Dedifferentiated amniotic fluid mesenchymal stem cell (primary cell): ENCODE measurements at regions not wholly inside any gene's neighbourhood (a gene's known extent, or its start where the extent isn't known, plus 50 kb on each side); places are given as distances from the start of the nearest gene placed in this dataset.

Experiments
- DNase-seq: peaks from one replicate; pipeline ENCODE4 v3.0.0-alpha.2; 2016; ENCODE audit errors: extremely low spot score

GRCh38 chr11:110022548-110022947 lies 70.6 kb upstream of the ZC3H12C start:
- no peak for DNase-seq

- DNase-seq: no peak
Observed at GRCh38 chr11:110023711-110024110, 69.5 kb upstream of the ZC3H12C start.

GRCh38 chr11:110026858-110027626 lies 66.2 kb upstream of the ZC3H12C start:
- no peak for DNase-seq

- DNase-seq: no peak
Observed at GRCh38 chr11:110027627-110028371, 65.4 kb upstream of the ZC3H12C start.

- no peak for DNase-seq
Observed at GRCh38 chr11:110028921-110029320, 64.3 kb upstream of the ZC3H12C start.

- DNase-seq: no peak
Observed at GRCh38 chr11:110029714-110030113, 63.5 kb upstream of the ZC3H12C start.

- no peak for DNase-seq
Observed at GRCh38 chr11:110031171-110031570, 62.0 kb upstream of the ZC3H12C start.

- DNase-seq: no peak
Observed at GRCh38 chr11:110032259-110032658, 60.9 kb upstream of the ZC3H12C start.

- no peak for DNase-seq
Observed at GRCh38 chr11:110032957-110033570, 60.1 kb upstream of the ZC3H12C start.

GRCh38 chr11:110034806-110035205 lies 58.4 kb upstream of the ZC3H12C start:
- no peak for DNase-seq

- no peak for DNase-seq
Observed at GRCh38 chr11:110035357-110035756, 57.8 kb upstream of the ZC3H12C start.

- DNase-seq: no peak
Observed at GRCh38 chr11:110038201-110038600, 55.0 kb upstream of the ZC3H12C start.
